SK-N-SH (cell line): ENCODE measurements at regions not wholly inside any gene's neighbourhood (a gene's known extent, or its start where the extent isn't known, plus 50 kb on each side); places are given as distances from the start of the nearest gene placed in this dataset.

Experiments used
- CTCF ChIA-PET: fragments of 300-600, 350-600 bp; formaldehyde crosslinking; extraction: SDS; loops from one replicate; lab custom pipeline; 2021; lab: Yijun Ruan, JAX
- POLR2A ChIA-PET: fragments of 350-600 bp; sonication (Branson Sonifier 250); formaldehyde crosslinking; extraction: SDS; loops from one replicate; lab custom pipeline; 2020; ENCODE audit warnings: antibody characterized with exemption, inconsistent platforms; lab: Yijun Ruan, JAX
- DNase-seq: peaks from one replicate; pipeline ENCODE4 v3.0.0; 2012
- H2AFZ ChIP-seq: fragments of 200-600 bp; sonication (generic); 2 replicates; pipeline ENCODE4 v1.8.1; 2016; ENCODE audit warnings: antibody characterized with exemption, mild to moderate bottlenecking, low read depth
- H3F3A ChIP-seq: fragments of 200-600 bp; sonication (generic); replicated peaks from 2 replicates; pipeline ENCODE3; 2016; ENCODE audit warnings: antibody characterized with exemption, mild to moderate bottlenecking; ENCODE audit not compliant: insufficient read depth
- H3K27ac ChIP-seq, 2 experiments: fragments of 200-500 bp in 1 of 2; fragments of 200-600 bp in 1 of 2; sonication (Bioruptor generic) in 1 of 2; sonication (generic), shearing (Covaris generic) in 1 of 2; 2 replicates each; pipeline versions ENCODE4 v1.5.1 to v1.6.1; 2014 to 2016; ENCODE audit warnings: low read depth in 2 of 2, inconsistent platforms in 1 of 2, low read length in 1 of 2, mild to moderate bottlenecking in 1 of 2, mixed read lengths in 1 of 2
- H3K27me3 ChIP-seq: fragments of 200-600 bp; sonication (generic), shearing (Covaris generic); 2 replicates; pipeline ENCODE4 v1.6.1; 2016; ENCODE audit warnings: mixed run types; ENCODE audit not compliant: insufficient read depth
- H3K36me3 ChIP-seq, 2 experiments: fragments of 200-500 bp in 1 of 2; fragments of 200-600 bp in 1 of 2; sonication (Bioruptor generic) in 1 of 2; sonication (generic) in 1 of 2; replicated peaks in 1 of 2; 2 replicates each; pipeline versions ENCODE3 to v1.5.1; 2014 to 2016; ENCODE audit warnings: low read length in 1 of 2, mild to moderate bottlenecking in 1 of 2; ENCODE audit not compliant: insufficient read depth in 2 of 2, control insufficient read depth in 1 of 2
- H3K4me1 ChIP-seq, 2 experiments: fragments of 200-500 bp in 1 of 2; fragments of 200-600 bp in 1 of 2; sonication (Bioruptor generic) in 1 of 2; sonication (generic), shearing (Covaris generic) in 1 of 2; 2 replicates each; pipeline versions ENCODE4 v1.5.1 to v1.6.1; 2014 to 2016; ENCODE audit warnings: low read depth in 1 of 2, low read length in 1 of 2, mixed run types in 1 of 2; ENCODE audit not compliant: insufficient read depth in 2 of 2, control insufficient read depth in 1 of 2
- H3K4me2 ChIP-seq: fragments of 200-600 bp; sonication (generic), shearing (Covaris generic); 2 replicates; pipeline ENCODE4 v1.6.1; 2017; ENCODE audit warnings: mixed run types
- H3K4me3 ChIP-seq, 2 experiments: fragments of 200-500 bp in 1 of 2; fragments of 200-600 bp in 1 of 2; sonication (Bioruptor generic) in 1 of 2; sonication (generic), shearing (Covaris generic) in 1 of 2; 2 replicates each; pipeline versions ENCODE4 v1.5.1 to v1.8.1; 2014 to 2016; ENCODE audit warnings: low read depth in 2 of 2, inconsistent platforms in 1 of 2, low read length in 1 of 2, mild to moderate bottlenecking in 1 of 2, mixed read lengths in 1 of 2, moderate library complexity in 1 of 2
- H3K79me2 ChIP-seq: fragments of 200-600 bp; sonication (generic); 2 replicates; pipeline ENCODE4 v1.8.1; 2017; ENCODE audit warnings: mild to moderate bottlenecking; ENCODE audit not compliant: insufficient read depth
- H3K9ac ChIP-seq: fragments of 200-600 bp; sonication (generic); 2 replicates; pipeline ENCODE4 v1.6.1; 2017; ENCODE audit warnings: mixed run types
- H3K9me2 ChIP-seq: fragments of 200-600 bp; sonication (generic); 2 replicates; pipeline ENCODE4 v1.6.1; 2017; ENCODE audit warnings: mixed run types
- H3K9me3 ChIP-seq: fragments of 200-600 bp; sonication (generic); 2 replicates; pipeline ENCODE4 v1.6.1; 2017; ENCODE audit warnings: mixed run types, mild to moderate bottlenecking, moderate library complexity
- H4K20me1 ChIP-seq: fragments of 200-600 bp; sonication (generic); 2 replicates; pipeline ENCODE4 v1.6.1; 2017; ENCODE audit warnings: mild to moderate bottlenecking, mixed run types; ENCODE audit not compliant: insufficient read depth
- CHD2 ChIP-seq: fragments of 150-350 bp; IDR thresholded peaks from 2 replicates; pipeline ENCODE4 v1.6.1; 2018; ENCODE audit warnings: low read length; ENCODE audit not compliant: partially characterized antibody
- ELF1 ChIP-seq: IDR thresholded peaks from 2 replicates; pipeline ENCODE4 v1.4.0; 2012
- EP300 ChIP-seq, 2 experiments: IDR thresholded peaks; 2 replicates each; pipeline versions ENCODE4 v1.4.0 to v1.6.1; 2012; ENCODE audit warnings: borderline replicate concordance in 1 of 2, low read depth in 1 of 2, low read length in 1 of 2
- EZH2phosphoT487 ChIP-seq: fragments of 200-600 bp; sonication (generic); IDR thresholded peaks from 2 replicates; pipeline ENCODE4 v1.6.1; 2017; ENCODE audit warnings: low read depth, mixed run types, mild to moderate bottlenecking, antibody characterized with exemption, moderate library complexity, borderline replicate concordance
- FOXJ3 ChIP-seq: sonication (generic); formaldehyde crosslinking; IDR thresholded peaks from 2 replicates; pipeline ENCODE4 v1.5.1; 2020; ENCODE audit warnings: mild to moderate bottlenecking, missing genetic modification reagents
- FOXM1 ChIP-seq: IDR thresholded peaks from 2 replicates; pipeline ENCODE4 v1.4.0; 2012; ENCODE audit warnings: low read depth, mild to moderate bottlenecking
- GATA2 ChIP-seq: sonication (generic); formaldehyde crosslinking; IDR thresholded peaks from 2 replicates; pipeline ENCODE4 v1.5.0; 2020; ENCODE audit warnings: mild to moderate bottlenecking, missing genetic modification reagents
- IRF3 ChIP-seq: fragments of 150-350 bp; IDR thresholded peaks from 2 replicates; pipeline ENCODE4 v1.6.1; 2016; ENCODE audit warnings: mild to moderate bottlenecking, low read depth, low read length
- NFIC ChIP-seq: IDR thresholded peaks from 2 replicates; pipeline ENCODE4 v1.4.0; 2012; ENCODE audit warnings: borderline replicate concordance
- NRF1 ChIP-seq: IDR thresholded peaks from 2 replicates; pipeline ENCODE4 v1.6.1; 2012; ENCODE audit warnings: low read depth, mild to moderate bottlenecking, low read length
- POLR2AphosphoS5 ChIP-seq: IDR thresholded peaks from 2 replicates; pipeline ENCODE4 v1.6.1; 2012; ENCODE audit warnings: low read depth, low read length
- REST ChIP-seq: IDR thresholded peaks from 2 replicates; pipeline ENCODE4 v1.6.1; 2012; ENCODE audit warnings: mild to moderate bottlenecking, low read depth, low read length, moderate library complexity
- RFX5 ChIP-seq: IDR thresholded peaks from 2 replicates; pipeline ENCODE4 v1.6.1; 2012; ENCODE audit warnings: mild to moderate bottlenecking, improper control_type of control experiment, low read length
- RXRA ChIP-seq: IDR thresholded peaks from 2 replicates; pipeline ENCODE4 v1.4.0; 2012; ENCODE audit warnings: low read depth, mild to moderate bottlenecking, borderline replicate concordance
- YY1 ChIP-seq: IDR thresholded peaks from 2 replicates; pipeline ENCODE4 v1.4.0; 2012; ENCODE audit warnings: low read depth, mild to moderate bottlenecking
- WGBS: methylation state at CpG from one replicate; pipeline ENCODE4 v1.1.6; 2017; ENCODE audit warnings: low lambda C conversion rate; 5-methylcytosine and 5-hydroxymethylcytosine counted together
- TF ChIP-seq, protein P1 (sequence below): IDR thresholded peaks from 2 replicates; pipeline ENCODE4 v1.4.0; 2012; ENCODE audit warnings: low read depth, borderline replicate concordance

- no peaks in the 10 kb centered on the region for H4K20me1 ChIP-seq
- CTCF ChIA-PET: interaction anchor here (0.6 to 5.1 kb wide), 7 partner anchors 11 to 424 kb away, joined by 3 to 40 read pairs (median 4); no protein-coding TSS in a partner anchor
- H3K9ac ChIP-seq: no peak overlapping the region
- H2AFZ ChIP-seq: no peak overlapping the region
- H3K36me3 ChIP-seq: no peaks in the 10 kb centered on the region
- POLR2A ChIA-PET: no interaction called here
- H3K9me3 ChIP-seq: no peaks in the 10 kb centered on the region
- peaks cover 7 to 14% of the 10 kb centered on the region in 2 experiments; a peak in 3 of 4 replicates for H3K4me1 ChIP-seq
- no peak overlapping the region for H3K27ac ChIP-seq
- peak in 1 of 2 experiments; percentile 28; a peak in 1 of 4 replicates for TF ChIP-seq EP300 (IDR thresholded peaks at IDR 0.05; ENCODE audit: borderline replicate concordance in 1 of 2, low read depth in 1 of 2, low read length in 1 of 2)
- no peak for TF ChIP-seq NRF1
- no peak for TF ChIP-seq RXRA
- no peaks in the 10 kb centered on the region for H3F3A ChIP-seq
- H3K79me2 ChIP-seq: no peaks in the 10 kb centered on the region
- H3K27me3 ChIP-seq: no peaks in the 10 kb centered on the region
- WGBS: 81% methylated on average over 3 of the region's 3 CpGs
- DNase-seq: no peak
- no peak overlapping the region for H3K4me3 ChIP-seq
- no peaks in the 10 kb centered on the region for H3K9me2 ChIP-seq
- H3K4me2 ChIP-seq: no peak overlapping the region
Measured at GRCh38 chr9:69984831-69985230, 58.8 kb upstream of the MAMDC2 start.

DNA sequence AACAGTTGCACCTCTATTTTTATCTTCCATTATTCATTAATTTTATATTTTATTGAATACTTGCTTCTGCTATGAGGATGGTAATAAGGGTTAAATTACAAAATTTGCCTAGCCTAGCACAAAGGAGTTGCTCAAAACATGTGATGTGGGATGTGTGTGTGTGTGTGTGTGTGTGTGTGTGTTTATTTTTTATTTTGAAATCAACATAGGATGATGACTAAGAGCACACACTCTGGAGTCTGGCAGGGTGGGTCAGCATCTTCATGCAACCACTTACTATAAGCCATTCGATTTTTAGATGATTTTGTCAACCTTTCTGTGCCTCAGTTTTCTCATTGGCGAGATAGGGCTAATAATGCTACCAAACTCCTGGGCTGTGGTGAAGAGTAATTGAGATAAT is 57.7 kb upstream of the MAMDC2 start:
- DNase-seq: no peak
- Histone ChIP-seq H3K9me2 (no peaks in the 10 kb centered on the region), H4K20me1 (no peaks in the 10 kb centered on the region), H3K79me2 (no peaks in the 10 kb centered on the region), H3F3A (no peaks in the 10 kb centered on the region), H3K27ac (no peak overlapping the region), H2AFZ (no peak overlapping the region), H3K4me2 (no peak overlapping the region), H3K9me3 (no peaks in the 10 kb centered on the region), H3K27me3 (no peaks in the 10 kb centered on the region), H3K9ac (no peak overlapping the region), H3K4me1 (peaks cover 7 to 12% of the 10 kb centered on the region in 2 experiments; a peak in 3 of 4 replicates), H3K4me3 (no peak overlapping the region), H3K36me3 (no peaks in the 10 kb centered on the region)
- TF ChIP-seq, protein P1, sequence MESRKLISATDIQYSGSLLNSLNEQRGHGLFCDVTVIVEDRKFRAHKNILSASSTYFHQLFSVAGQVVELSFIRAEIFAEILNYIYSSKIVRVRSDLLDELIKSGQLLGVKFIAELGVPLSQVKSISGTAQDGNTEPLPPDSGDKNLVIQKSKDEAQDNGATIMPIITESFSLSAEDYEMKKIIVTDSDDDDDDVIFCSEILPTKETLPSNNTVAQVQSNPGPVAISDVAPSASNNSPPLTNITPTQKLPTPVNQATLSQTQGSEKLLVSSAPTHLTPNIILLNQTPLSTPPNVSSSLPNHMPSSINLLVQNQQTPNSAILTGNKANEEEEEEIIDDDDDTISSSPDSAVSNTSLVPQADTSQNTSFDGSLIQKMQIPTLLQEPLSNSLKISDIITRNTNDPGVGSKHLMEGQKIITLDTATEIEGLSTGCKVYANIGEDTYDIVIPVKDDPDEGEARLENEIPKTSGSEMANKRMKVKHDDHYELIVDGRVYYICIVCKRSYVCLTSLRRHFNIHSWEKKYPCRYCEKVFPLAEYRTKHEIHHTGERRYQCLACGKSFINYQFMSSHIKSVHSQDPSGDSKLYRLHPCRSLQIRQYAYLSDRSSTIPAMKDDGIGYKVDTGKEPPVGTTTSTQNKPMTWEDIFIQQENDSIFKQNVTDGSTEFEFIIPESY: no peak
- POLR2A ChIA-PET: no interaction called here
- 55% methylated on average over 2 of the region's 2 CpGs for WGBS
- CTCF ChIA-PET: interaction anchor here (2.0 to 3.8 kb wide), 2 partner anchors 14 to 125 kb away, joined by 5 to 19 read pairs; no protein-coding TSS in a partner anchor

DNA sequence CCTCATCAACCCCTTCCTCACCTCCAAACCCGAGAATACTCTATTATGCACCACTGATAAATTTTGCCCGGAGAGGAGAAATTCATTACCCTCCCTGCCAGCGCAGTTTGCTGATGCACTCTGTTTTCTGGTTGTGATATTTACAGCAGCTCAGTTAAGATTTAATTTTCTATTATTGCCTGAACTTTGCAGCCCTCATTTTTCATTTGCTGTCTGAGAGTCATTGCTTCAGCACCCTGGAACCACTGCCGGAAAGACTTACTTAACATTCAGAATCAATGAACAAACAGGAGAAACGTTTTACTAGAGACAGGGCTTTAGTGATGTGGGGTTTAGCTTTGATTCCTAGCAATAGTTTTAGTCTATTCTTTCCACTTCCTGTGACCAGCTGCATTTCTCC is 56.7 kb upstream of the MAMDC2 start:
- POLR2A ChIA-PET: no interaction called here
- H3K36me3 ChIP-seq: no peaks in the 10 kb centered on the region
- H3K9me3 ChIP-seq: no peaks in the 10 kb centered on the region
- 38% methylated on average over 5 of the region's 5 CpGs for WGBS
- CTCF ChIA-PET: interaction anchor here (2.0 to 3.8 kb wide), 3 partner anchors 15 to 126 kb away, joined by 5 to 19 read pairs (median 7); no protein-coding TSS in a partner anchor
- H3K79me2 ChIP-seq: no peaks in the 10 kb centered on the region
- H3K27ac ChIP-seq: no peak overlapping the region
- no peak overlapping the region for H3K4me2 ChIP-seq
- H4K20me1 ChIP-seq: no peaks in the 10 kb centered on the region
- H3K9ac ChIP-seq: no peak overlapping the region
- no peak overlapping the region for H2AFZ ChIP-seq
- DNase-seq: no peak
- H3K27me3 ChIP-seq: no peaks in the 10 kb centered on the region
- no peaks in the 10 kb centered on the region for H3F3A ChIP-seq
- no peaks in the 10 kb centered on the region for H3K9me2 ChIP-seq
- no peak overlapping the region for H3K4me3 ChIP-seq
- peaks cover 2 to 4% of the 10 kb centered on the region in 2 experiments; a peak in 3 of 4 replicates for H3K4me1 ChIP-seq
- TF ChIP-seq CHD2 (no peak), NFIC (no peak), FOXJ3 (CRISPR knock-in tag) (no peak), RFX5 (no peak), GATA2 (CRISPR knock-in tag) (no peak), ELF1 (no peak), YY1 (no peak), POLR2AphosphoS5 (no peak), FOXM1 (no peak), EZH2phosphoT487 (no peak), IRF3 (no peak), REST (no peak)
